HCT116 (cell line): ENCODE measurements at regions not wholly inside any gene's neighbourhood (a gene's known extent, or its start where the extent isn't known, plus 50 kb on each side); places are given as distances from the start of the nearest gene placed in this dataset.

ENCODE experiments used
- ATAC-seq: fragments of 200-7000 bp; cut with Tn5 transposase; 2 replicates; pipeline ENCODE4 v1.9.1; 2020; ENCODE audit warnings: mild to moderate bottlenecking, moderate library complexity
- BruUV-seq: library from RNA; stranded (reverse); fragments of 400-500 nt; replicated peaks from 2 replicates; lab custom pipeline; 2021; lab: Mats Ljungman, UMichigan
- CTCF ChIA-PET: fragments of 300-600 bp; sonication (Branson Sonifier 250); formaldehyde crosslinking; loops from one replicate; lab custom pipeline; 2021; ENCODE audit warnings: antibody characterized with exemption; lab: Charles Lee
- POLR2A ChIA-PET: fragments of 300-600, 350-600 bp; sonication (Branson Sonifier 250); formaldehyde crosslinking; loops from one replicate; lab custom pipeline; 2021; ENCODE audit warnings: antibody characterized with exemption; lab: Charles Lee
- RAD21 ChIA-PET, 2 experiments: fragments of 300-600 bp; sonication (Branson Sonifier 250); formaldehyde crosslinking; loops; one replicate each; lab custom pipeline; 2023; ENCODE audit warnings: low total read pairs in 2 of 2; ENCODE audit not compliant: uncharacterized antibody in 2 of 2, unreplicated experiment in 2 of 2, low non-redundant PET in 1 of 2; lab: Charles Lee
- DNase-seq: peaks from one replicate; pipeline ENCODE4 v3.0.0-alpha.2; 2010; ENCODE audit warnings: low read depth, low spot score
- H2AFZ ChIP-seq: fragments of 200-600 bp; shearing (Covaris generic), sonication (generic); 2 replicates; pipeline ENCODE4 v1.6.1; 2017; ENCODE audit warnings: low read depth, mixed run types, mixed read lengths, antibody characterized with exemption, low read length; ENCODE audit not compliant: poor library complexity, severe bottlenecking
- H3K27ac ChIP-seq: 2 replicates; pipeline ENCODE4 v1.5.1; 2012; ENCODE audit warnings: low read depth, low read length
- H3K27me3 ChIP-seq: fragments of 200-600 bp; sonication (generic); 2 replicates; pipeline ENCODE4 v1.6.1; 2016; ENCODE audit warnings: mixed run types, low read length, mixed read lengths; ENCODE audit not compliant: insufficient read depth
- H3K36me3 ChIP-seq, 2 experiments: fragments of 200-500 bp in 1 of 2; fragments of 200-600 bp in 1 of 2; sonication (Bioruptor generic) in 1 of 2; sonication (generic) in 1 of 2; 2 replicates each; pipeline versions ENCODE4 v1.5.1 to v1.6.1; 2014 to 2016; ENCODE audit warnings: low read length in 2 of 2, inconsistent platforms in 1 of 2, mixed read lengths in 1 of 2, mixed run types in 1 of 2; ENCODE audit not compliant: insufficient read depth in 2 of 2, control insufficient read depth in 1 of 2
- H3K4me1 ChIP-seq, 2 experiments: fragments of 200-600 bp in 1 of 2; sonication (generic) in 1 of 2; 2 replicates each; pipeline versions ENCODE4 v1.5.1 to v1.6.1; 2012 to 2017; ENCODE audit warnings: low read length in 2 of 2, inconsistent platforms in 1 of 2, mild to moderate bottlenecking in 1 of 2, mixed read lengths in 1 of 2, mixed run types in 1 of 2, moderate library complexity in 1 of 2; ENCODE audit not compliant: insufficient read depth in 2 of 2, control insufficient read depth in 1 of 2
- H3K4me2 ChIP-seq: fragments of 200-600 bp; sonication (generic); 2 replicates; pipeline ENCODE4 v1.6.1; 2017; ENCODE audit warnings: mixed run types, low read length, mixed read lengths
- H3K4me3 ChIP-seq, 2 experiments: fragments of 200-600 bp in 1 of 2; sonication (generic) in 1 of 2; replicated peaks in 1 of 2; 2 replicates each; pipeline ENCODE4 v1.5.1; 2011 to 2016; ENCODE audit warnings: low read length in 2 of 2, control low read depth in 1 of 2, low read depth in 1 of 2, mild to moderate bottlenecking in 1 of 2, mixed read lengths in 1 of 2, mixed run types in 1 of 2
- H3K79me2 ChIP-seq: fragments of 200-600 bp; sonication (generic); 2 replicates; pipeline ENCODE4 v1.6.1; 2017; ENCODE audit warnings: mild to moderate bottlenecking, mixed run types, low read length, moderate library complexity, mixed read lengths; ENCODE audit not compliant: insufficient read depth
- H3K9ac ChIP-seq: fragments of 200-600 bp; sonication (generic); 2 replicates; pipeline ENCODE4 v1.6.1; 2016; ENCODE audit warnings: low read length, mixed read lengths
- H3K9me2 ChIP-seq: fragments of 200-600 bp; sonication (generic), shearing (Covaris generic); 2 replicates; pipeline ENCODE4 v1.6.1; 2017; ENCODE audit warnings: mixed run types, mild to moderate bottlenecking, moderate library complexity; ENCODE audit not compliant: insufficient read depth
- H3K9me3 ChIP-seq, 2 experiments: fragments of 200-500 bp in 1 of 2; fragments of 200-600 bp in 1 of 2; sonication (Bioruptor generic) in 1 of 2; sonication (generic) in 1 of 2; 2 replicates each; pipeline ENCODE4 v1.6.1; 2014 to 2017; ENCODE audit warnings: low read length in 2 of 2, mixed read lengths in 2 of 2, inconsistent platforms in 1 of 2, low read depth in 1 of 2, mild to moderate bottlenecking in 1 of 2, mixed run types in 1 of 2, moderate library complexity in 1 of 2; ENCODE audit not compliant: control insufficient read depth in 1 of 2, insufficient read depth in 1 of 2
- H4K20me1 ChIP-seq: fragments of 200-600 bp; sonication (generic), shearing (Covaris generic); 2 replicates; pipeline ENCODE4 v1.6.1; 2017; ENCODE audit warnings: mixed run types, mild to moderate bottlenecking, moderate library complexity; ENCODE audit not compliant: insufficient read depth
- CBX3 ChIP-seq: IDR thresholded peaks from 2 replicates; pipeline ENCODE4 v1.6.1; 2012; ENCODE audit warnings: low read depth
- EGR1 ChIP-seq: IDR thresholded peaks from 2 replicates; pipeline ENCODE4 v1.6.1; 2012; ENCODE audit warnings: low read depth
- ELF1 ChIP-seq: IDR thresholded peaks from 2 replicates; pipeline ENCODE4 v1.6.1; 2012; ENCODE audit warnings: low read depth, borderline replicate concordance
- EZH2phosphoT487 ChIP-seq: fragments of 200-600 bp; IDR thresholded peaks from 2 replicates; pipeline ENCODE4 v1.6.1; 2018; ENCODE audit warnings: antibody characterized with exemption, borderline replicate concordance
- FOSL1 ChIP-seq: IDR thresholded peaks from 2 replicates; pipeline ENCODE4 v1.6.1; 2012; ENCODE audit warnings: low read depth
- JUND ChIP-seq: IDR thresholded peaks from 2 replicates; pipeline ENCODE4 v1.6.1; 2012
- POLR2A ChIP-seq: IDR thresholded peaks from 2 replicates; pipeline ENCODE4 v1.7.0; 2011; ENCODE audit warnings: borderline replicate concordance; ENCODE audit not compliant: insufficient read depth, insufficient read length; ENCODE audit errors: extremely low read depth
- POLR2AphosphoS5 ChIP-seq: IDR thresholded peaks from 2 replicates; pipeline ENCODE4 v1.6.1; 2011; ENCODE audit warnings: mild to moderate bottlenecking, low read depth, low read length, moderate library complexity
- RAD21 ChIP-seq: IDR thresholded peaks from 2 replicates; pipeline ENCODE4 v1.6.1; 2012; ENCODE audit warnings: low read depth, mild to moderate bottlenecking
- SRF ChIP-seq: IDR thresholded peaks from 2 replicates; pipeline ENCODE4 v1.6.1; 2012; ENCODE audit warnings: low read depth
- TCF7L2 ChIP-seq: IDR thresholded peaks from 2 replicates; pipeline ENCODE4 v1.7.0; 2011; ENCODE audit warnings: borderline replicate concordance, inconsistent platforms; ENCODE audit not compliant: insufficient read depth, insufficient read length; ENCODE audit errors: extremely low read depth
- YY1 ChIP-seq: IDR thresholded peaks from 2 replicates; pipeline ENCODE4 v1.6.1; 2011; ENCODE audit warnings: low read length, low read depth, moderate library complexity, mild to moderate bottlenecking; ENCODE audit not compliant: insufficient replicate concordance; ENCODE audit errors: extremely low read depth
- ZFX ChIP-seq: fragments of 450-650 bp; IDR thresholded peaks from 2 replicates; pipeline ENCODE4 v1.6.1; 2017
- ZNF274 ChIP-seq: fragments of 200-500 bp; sonication (Bioruptor generic); IDR thresholded peaks from 2 replicates; pipeline ENCODE4 v1.6.1; 2014; ENCODE audit warnings: mild to moderate bottlenecking, low read depth, low read length, inconsistent platforms
- intact Hi-C: fragments of 100-400 bp; cut with micrococcal nuclease; formaldehyde crosslinking; loops from 2 replicates; pipeline ENCODE4 v1.10.0; 2022
- TF ChIP-seq, protein P1 (sequence below), 3 experiments: fragments of 200-600 bp in 1 of 3; sonication (generic) in 1 of 3; IDR thresholded peaks in 2 of 3; conservative IDR thresholded peaks in 1 of 3; 2 replicates each; pipeline ENCODE4 v1.5.1; 2012 to 2017; ENCODE audit warnings: low read depth in 2 of 3, low read length in 2 of 3, antibody characterized with exemption in 1 of 3, borderline replicate concordance in 1 of 3, control low read depth in 1 of 3, mild to moderate bottlenecking in 1 of 3, mixed read lengths in 1 of 3, mixed run types in 1 of 3, moderate library complexity in 1 of 3; ENCODE audit not compliant: insufficient read depth in 1 of 3
- TF ChIP-seq, protein P2 (sequence below): IDR thresholded peaks from 2 replicates; pipeline ENCODE4 v1.6.1; 2012
- TF ChIP-seq, protein P3 (sequence below): IDR thresholded peaks from 2 replicates; pipeline ENCODE4 v1.6.1; 2012; ENCODE audit warnings: low read depth

DNA sequence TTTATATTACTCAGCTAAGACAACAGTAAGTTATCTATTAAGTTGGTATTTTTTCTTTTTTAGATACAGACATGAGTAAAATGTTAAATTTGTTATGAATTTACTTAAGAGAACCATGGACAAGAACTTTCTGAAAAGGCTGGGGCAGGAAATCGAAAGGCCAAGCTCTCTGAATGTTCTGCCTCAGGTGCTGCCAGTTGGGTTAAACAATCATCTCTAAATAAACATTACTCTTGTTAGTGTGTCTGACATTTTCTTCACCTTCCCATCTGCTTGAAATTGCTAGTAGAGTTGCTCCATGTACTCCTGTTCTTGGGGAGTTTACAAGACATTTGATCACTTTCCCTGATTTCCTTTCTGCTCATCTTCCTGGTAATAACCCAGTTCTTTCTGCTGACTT lies 87.5 kb downstream of the ANKRD7 start:
- DNase-seq (no peak), ATAC-seq (no peak)
- Histone ChIP-seq H3K4me1 (no peaks in the 10 kb centered on the region), H3K27me3 (no peaks in the 10 kb centered on the region), H4K20me1 (no peaks in the 10 kb centered on the region), H3K36me3 (no peaks in the 10 kb centered on the region), H3K9me2 (no peaks in the 10 kb centered on the region), H3K4me2 (no peak overlapping the region), H3K9ac (no peak overlapping the region), H3K27ac (no peak overlapping the region), H2AFZ (no peak overlapping the region), H3K9me3 (no peaks in the 10 kb centered on the region), H3K79me2 (no peaks in the 10 kb centered on the region), H3K4me3 (no peak overlapping the region)
- TF ChIP-seq ELF1: no peak
- no peak for TF ChIP-seq POLR2A
- no peak for TF ChIP-seq JUND
- no peak for TF ChIP-seq EZH2phosphoT487
- TF ChIP-seq ZNF274: no peak
- no peak for TF ChIP-seq FOSL1
- no peak for TF ChIP-seq RAD21
- TF ChIP-seq YY1: no peak
- TF ChIP-seq, protein P1, sequence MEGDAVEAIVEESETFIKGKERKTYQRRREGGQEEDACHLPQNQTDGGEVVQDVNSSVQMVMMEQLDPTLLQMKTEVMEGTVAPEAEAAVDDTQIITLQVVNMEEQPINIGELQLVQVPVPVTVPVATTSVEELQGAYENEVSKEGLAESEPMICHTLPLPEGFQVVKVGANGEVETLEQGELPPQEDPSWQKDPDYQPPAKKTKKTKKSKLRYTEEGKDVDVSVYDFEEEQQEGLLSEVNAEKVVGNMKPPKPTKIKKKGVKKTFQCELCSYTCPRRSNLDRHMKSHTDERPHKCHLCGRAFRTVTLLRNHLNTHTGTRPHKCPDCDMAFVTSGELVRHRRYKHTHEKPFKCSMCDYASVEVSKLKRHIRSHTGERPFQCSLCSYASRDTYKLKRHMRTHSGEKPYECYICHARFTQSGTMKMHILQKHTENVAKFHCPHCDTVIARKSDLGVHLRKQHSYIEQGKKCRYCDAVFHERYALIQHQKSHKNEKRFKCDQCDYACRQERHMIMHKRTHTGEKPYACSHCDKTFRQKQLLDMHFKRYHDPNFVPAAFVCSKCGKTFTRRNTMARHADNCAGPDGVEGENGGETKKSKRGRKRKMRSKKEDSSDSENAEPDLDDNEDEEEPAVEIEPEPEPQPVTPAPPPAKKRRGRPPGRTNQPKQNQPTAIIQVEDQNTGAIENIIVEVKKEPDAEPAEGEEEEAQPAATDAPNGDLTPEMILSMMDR (IDR thresholded peaks at IDR 0.05 in 2 of 3, conservative IDR thresholded peaks at IDR 0.05 in 1 of 3; ENCODE audit: borderline replicate concordance in 1 of 3, insufficient read depth in 1 of 3, low read depth in 2 of 3, low read length in 2 of 3): no peak
- TF ChIP-seq POLR2AphosphoS5: no peak
- no peak for TF ChIP-seq TCF7L2
- no peak for TF ChIP-seq CBX3
- TF ChIP-seq, protein P2, sequence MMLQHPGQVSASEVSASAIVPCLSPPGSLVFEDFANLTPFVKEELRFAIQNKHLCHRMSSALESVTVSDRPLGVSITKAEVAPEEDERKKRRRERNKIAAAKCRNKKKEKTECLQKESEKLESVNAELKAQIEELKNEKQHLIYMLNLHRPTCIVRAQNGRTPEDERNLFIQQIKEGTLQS: no peak
- TF ChIP-seq ZFX: no peak
- TF ChIP-seq SRF: no peak
- TF ChIP-seq EGR1: no peak
- TF ChIP-seq, protein P3, sequence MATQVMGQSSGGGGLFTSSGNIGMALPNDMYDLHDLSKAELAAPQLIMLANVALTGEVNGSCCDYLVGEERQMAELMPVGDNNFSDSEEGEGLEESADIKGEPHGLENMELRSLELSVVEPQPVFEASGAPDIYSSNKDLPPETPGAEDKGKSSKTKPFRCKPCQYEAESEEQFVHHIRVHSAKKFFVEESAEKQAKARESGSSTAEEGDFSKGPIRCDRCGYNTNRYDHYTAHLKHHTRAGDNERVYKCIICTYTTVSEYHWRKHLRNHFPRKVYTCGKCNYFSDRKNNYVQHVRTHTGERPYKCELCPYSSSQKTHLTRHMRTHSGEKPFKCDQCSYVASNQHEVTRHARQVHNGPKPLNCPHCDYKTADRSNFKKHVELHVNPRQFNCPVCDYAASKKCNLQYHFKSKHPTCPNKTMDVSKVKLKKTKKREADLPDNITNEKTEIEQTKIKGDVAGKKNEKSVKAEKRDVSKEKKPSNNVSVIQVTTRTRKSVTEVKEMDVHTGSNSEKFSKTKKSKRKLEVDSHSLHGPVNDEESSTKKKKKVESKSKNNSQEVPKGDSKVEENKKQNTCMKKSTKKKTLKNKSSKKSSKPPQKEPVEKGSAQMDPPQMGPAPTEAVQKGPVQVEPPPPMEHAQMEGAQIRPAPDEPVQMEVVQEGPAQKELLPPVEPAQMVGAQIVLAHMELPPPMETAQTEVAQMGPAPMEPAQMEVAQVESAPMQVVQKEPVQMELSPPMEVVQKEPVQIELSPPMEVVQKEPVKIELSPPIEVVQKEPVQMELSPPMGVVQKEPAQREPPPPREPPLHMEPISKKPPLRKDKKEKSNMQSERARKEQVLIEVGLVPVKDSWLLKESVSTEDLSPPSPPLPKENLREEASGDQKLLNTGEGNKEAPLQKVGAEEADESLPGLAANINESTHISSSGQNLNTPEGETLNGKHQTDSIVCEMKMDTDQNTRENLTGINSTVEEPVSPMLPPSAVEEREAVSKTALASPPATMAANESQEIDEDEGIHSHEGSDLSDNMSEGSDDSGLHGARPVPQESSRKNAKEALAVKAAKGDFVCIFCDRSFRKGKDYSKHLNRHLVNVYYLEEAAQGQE: no peak
- CTCF ChIA-PET: no interaction called here
- RAD21 ChIA-PET: no interaction called here
- intact Hi-C loops: no loop called here
- BruUV-seq: no TSS peak
- POLR2A ChIA-PET: no interaction called here
